HL-60 (cell line): ENCODE measurements at regions not wholly inside any gene's neighbourhood (a gene's known extent, or its start where the extent isn't known, plus 50 kb on each side); places are given as distances from the start of the nearest gene placed in this dataset.

Source experiments
- DNase-seq, 2 experiments: peaks; one replicate each; pipeline ENCODE4 v3.0.0-alpha.2; 2010 to 2020; ENCODE audit warnings: low read depth in 1 of 2, low spot score in 1 of 2
- H3K27ac ChIP-seq: fragments of 250-450 bp; sonication (Bioruptor Pico); replicated peaks from 2 replicates; pipeline ENCODE4 v1.5.1; 2020; ENCODE audit warnings: mild to moderate bottlenecking, moderate library complexity
- H3K27me3 ChIP-seq: fragments of 250-450 bp; sonication (Bioruptor Pico); 2 replicates; pipeline ENCODE4 v1.5.1; 2021; ENCODE audit warnings: mild to moderate bottlenecking, moderate library complexity; ENCODE audit not compliant: insufficient read depth, poor library complexity, severe bottlenecking
- H3K4me3 ChIP-seq: replicated peaks from 2 replicates; pipeline ENCODE4 v1.5.1; 2011; ENCODE audit warnings: mild to moderate bottlenecking, control low read depth, low read length; ENCODE audit not compliant: insufficient read depth
- GABPA ChIP-seq: IDR thresholded peaks from 2 replicates; pipeline ENCODE4 v1.6.1; 2012; ENCODE audit warnings: low read depth
- POLR2AphosphoS5 ChIP-seq: IDR thresholded peaks from 2 replicates; pipeline ENCODE4 v1.6.1; 2012; ENCODE audit warnings: low read depth
- SPI1 ChIP-seq: IDR thresholded peaks from 2 replicates; pipeline ENCODE4 v1.6.1; 2012; ENCODE audit warnings: low read depth, mild to moderate bottlenecking, borderline replicate concordance
- TF ChIP-seq, protein P1 (sequence below): IDR thresholded peaks from 2 replicates; pipeline ENCODE4 v1.6.1; 2012; ENCODE audit warnings: low read depth; ENCODE audit not compliant: insufficient replicate concordance
- TF ChIP-seq, protein P2 (sequence below): IDR thresholded peaks from one replicate; pipeline ENCODE4 v1.5.1; 2011; ENCODE audit warnings: low read length, control low read depth, inconsistent platforms; ENCODE audit not compliant: insufficient read depth

DNA sequence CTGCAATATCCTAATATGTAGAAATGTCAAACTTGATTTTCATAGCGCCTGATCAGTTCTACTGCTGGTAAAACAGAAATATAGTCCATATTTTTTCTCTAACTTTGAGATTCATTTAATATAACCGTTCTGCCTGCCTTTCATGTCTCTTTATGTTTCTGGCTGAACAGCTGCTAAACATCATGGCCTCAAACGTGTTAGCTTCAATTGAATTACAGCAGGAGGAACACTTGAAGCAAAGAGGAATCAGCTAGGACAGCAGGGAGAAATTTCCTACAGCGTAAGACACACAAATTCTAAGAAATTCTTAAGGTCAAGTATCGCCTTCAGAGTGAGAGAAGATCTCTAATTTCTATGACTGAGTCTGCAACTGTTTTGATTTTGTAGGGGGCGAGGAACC is 433.2 kb downstream of the FBXO15 start:
- Histone ChIP-seq H3K4me3 (no peak overlapping the region), H3K27me3 (no peaks in the 10 kb centered on the region), H3K27ac (no peak overlapping the region)
- no peak for TF ChIP-seq GABPA
- TF ChIP-seq, protein P1, sequence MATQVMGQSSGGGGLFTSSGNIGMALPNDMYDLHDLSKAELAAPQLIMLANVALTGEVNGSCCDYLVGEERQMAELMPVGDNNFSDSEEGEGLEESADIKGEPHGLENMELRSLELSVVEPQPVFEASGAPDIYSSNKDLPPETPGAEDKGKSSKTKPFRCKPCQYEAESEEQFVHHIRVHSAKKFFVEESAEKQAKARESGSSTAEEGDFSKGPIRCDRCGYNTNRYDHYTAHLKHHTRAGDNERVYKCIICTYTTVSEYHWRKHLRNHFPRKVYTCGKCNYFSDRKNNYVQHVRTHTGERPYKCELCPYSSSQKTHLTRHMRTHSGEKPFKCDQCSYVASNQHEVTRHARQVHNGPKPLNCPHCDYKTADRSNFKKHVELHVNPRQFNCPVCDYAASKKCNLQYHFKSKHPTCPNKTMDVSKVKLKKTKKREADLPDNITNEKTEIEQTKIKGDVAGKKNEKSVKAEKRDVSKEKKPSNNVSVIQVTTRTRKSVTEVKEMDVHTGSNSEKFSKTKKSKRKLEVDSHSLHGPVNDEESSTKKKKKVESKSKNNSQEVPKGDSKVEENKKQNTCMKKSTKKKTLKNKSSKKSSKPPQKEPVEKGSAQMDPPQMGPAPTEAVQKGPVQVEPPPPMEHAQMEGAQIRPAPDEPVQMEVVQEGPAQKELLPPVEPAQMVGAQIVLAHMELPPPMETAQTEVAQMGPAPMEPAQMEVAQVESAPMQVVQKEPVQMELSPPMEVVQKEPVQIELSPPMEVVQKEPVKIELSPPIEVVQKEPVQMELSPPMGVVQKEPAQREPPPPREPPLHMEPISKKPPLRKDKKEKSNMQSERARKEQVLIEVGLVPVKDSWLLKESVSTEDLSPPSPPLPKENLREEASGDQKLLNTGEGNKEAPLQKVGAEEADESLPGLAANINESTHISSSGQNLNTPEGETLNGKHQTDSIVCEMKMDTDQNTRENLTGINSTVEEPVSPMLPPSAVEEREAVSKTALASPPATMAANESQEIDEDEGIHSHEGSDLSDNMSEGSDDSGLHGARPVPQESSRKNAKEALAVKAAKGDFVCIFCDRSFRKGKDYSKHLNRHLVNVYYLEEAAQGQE, result no peak
- DNase-seq, result no peak

DNA sequence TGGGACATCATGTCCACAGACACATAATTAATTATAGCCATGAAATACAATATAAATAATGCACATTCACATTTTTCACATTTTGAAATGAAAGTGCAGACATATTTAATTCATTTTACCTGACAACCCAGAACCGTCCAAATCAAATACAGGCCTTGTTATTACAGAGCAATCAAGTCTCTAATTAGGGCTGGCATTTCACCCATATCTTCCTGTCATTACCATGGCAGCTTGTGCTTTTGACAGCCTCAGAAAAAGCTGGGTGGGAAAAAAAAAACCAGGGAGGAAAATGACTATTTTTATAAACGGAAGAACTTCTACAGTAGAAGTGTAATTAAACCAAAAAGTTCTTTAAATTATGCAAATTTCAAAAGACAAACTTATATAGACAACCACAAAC is 436.4 kb downstream of the FBXO15 start:
- DNase-seq, result no peak
- TF ChIP-seq SPI1 (no peak), POLR2AphosphoS5 (no peak), GABPA (no peak)
- TF ChIP-seq, protein P2, sequence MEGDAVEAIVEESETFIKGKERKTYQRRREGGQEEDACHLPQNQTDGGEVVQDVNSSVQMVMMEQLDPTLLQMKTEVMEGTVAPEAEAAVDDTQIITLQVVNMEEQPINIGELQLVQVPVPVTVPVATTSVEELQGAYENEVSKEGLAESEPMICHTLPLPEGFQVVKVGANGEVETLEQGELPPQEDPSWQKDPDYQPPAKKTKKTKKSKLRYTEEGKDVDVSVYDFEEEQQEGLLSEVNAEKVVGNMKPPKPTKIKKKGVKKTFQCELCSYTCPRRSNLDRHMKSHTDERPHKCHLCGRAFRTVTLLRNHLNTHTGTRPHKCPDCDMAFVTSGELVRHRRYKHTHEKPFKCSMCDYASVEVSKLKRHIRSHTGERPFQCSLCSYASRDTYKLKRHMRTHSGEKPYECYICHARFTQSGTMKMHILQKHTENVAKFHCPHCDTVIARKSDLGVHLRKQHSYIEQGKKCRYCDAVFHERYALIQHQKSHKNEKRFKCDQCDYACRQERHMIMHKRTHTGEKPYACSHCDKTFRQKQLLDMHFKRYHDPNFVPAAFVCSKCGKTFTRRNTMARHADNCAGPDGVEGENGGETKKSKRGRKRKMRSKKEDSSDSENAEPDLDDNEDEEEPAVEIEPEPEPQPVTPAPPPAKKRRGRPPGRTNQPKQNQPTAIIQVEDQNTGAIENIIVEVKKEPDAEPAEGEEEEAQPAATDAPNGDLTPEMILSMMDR, result no peak
- TF ChIP-seq, protein P1, result no peak
- Histone ChIP-seq H3K4me3 (no peak overlapping the region), H3K27me3 (no peaks in the 10 kb centered on the region), H3K27ac (no peak overlapping the region)

DNA sequence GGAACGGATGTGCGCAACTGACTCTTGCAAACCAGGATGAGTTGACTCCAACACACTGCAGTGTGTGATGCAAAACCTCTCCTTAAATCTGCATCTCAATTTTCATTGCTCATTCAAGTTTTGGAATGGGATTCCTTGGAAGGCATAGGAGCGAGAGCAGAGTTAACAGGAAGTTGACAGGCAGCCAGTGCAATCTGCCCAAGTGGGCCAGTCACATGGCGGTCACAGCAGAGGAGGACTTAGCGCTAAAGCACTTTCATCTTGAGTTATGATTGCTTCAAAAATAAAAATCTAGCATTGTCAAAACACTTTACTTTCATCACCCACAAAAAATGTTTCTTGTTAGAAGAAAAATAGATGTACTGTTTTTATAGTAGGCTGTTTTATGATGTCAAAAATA is 439.0 kb downstream of the FBXO15 start:
- no peaks in the 10 kb centered on the region for H3K27me3 ChIP-seq
- H3K27ac ChIP-seq, result no peak overlapping the region
- no peak overlapping the region for H3K4me3 ChIP-seq
- TF ChIP-seq GABPA (no peak), SPI1 (no peak), POLR2AphosphoS5 (no peak)
- TF ChIP-seq, protein P1, result no peak
- TF ChIP-seq, protein P2, result no peak
- no peak for DNase-seq

DNA sequence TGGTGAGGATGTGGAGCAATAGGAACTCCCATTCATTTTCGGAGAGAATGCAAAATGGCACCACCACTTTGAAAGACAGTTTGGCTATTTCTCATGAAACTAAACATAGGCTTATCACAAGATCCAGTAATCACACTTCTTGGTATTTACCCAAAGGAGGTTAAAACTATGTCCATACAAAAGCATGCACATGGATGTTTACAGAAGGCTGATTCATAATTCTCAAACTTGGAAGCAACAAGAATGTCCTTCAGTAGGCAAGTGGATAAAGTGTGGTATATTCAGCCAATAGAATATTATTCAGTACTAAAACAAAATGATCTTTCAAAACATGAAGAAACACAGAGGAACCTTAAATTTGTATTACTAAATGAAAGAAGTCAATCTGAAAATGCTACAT is 440.6 kb downstream of the FBXO15 start:
- DNase-seq, result no peak
- H3K27ac ChIP-seq, result no peak overlapping the region
- H3K4me3 ChIP-seq, result no peak overlapping the region
- TF ChIP-seq SPI1, result no peak
- TF ChIP-seq GABPA, result no peak
- TF ChIP-seq, protein P2, result no peak
- no peak for TF ChIP-seq POLR2AphosphoS5
- TF ChIP-seq, protein P1, result no peak
- H3K27me3 ChIP-seq, result no peaks in the 10 kb centered on the region
